Neural crest cell (in vitro differentiated cells): ENCODE measurements at regions not wholly inside any gene's neighbourhood (a gene's known extent, or its start where the extent isn't known, plus 50 kb on each side); places are given as distances from the start of the nearest gene placed in this dataset.

Source experiments
- DNase-seq: peaks from one replicate; pipeline ENCODE4 v3.0.0; 2021; ENCODE audit warnings: low read depth, mixed read lengths, low spot score
- H3K27ac Mint-ChIP-seq: one replicate; pipeline ENCODE4 v1.8.0; 2021; ENCODE audit warnings: mild to moderate bottlenecking, mixed read lengths; ENCODE audit not compliant: unreplicated experiment
- H3K27me3 Mint-ChIP-seq: 2 replicates; pipeline ENCODE4 v1.8.0; 2021; ENCODE audit warnings: low read depth, mild to moderate bottlenecking, mixed read lengths
- H3K36me3 Mint-ChIP-seq: 2 replicates; pipeline ENCODE4 v1.8.0; 2021; ENCODE audit warnings: low read depth, mild to moderate bottlenecking, mixed read lengths
- H3K4me1 Mint-ChIP-seq: 2 replicates; pipeline ENCODE4 v1.8.0; 2021; ENCODE audit warnings: mixed read lengths
- H3K4me3 Mint-ChIP-seq: one replicate; pipeline ENCODE4 v1.8.0; 2021; ENCODE audit warnings: mild to moderate bottlenecking, mixed read lengths
- H3K9me3 Mint-ChIP-seq: 2 replicates; pipeline ENCODE4 v1.8.0; 2021; ENCODE audit warnings: mixed read lengths
- TF ChIP-seq, protein P1 (sequence below): fragments of 200-600 bp; sonication (generic); conservative IDR thresholded peaks from 2 replicates; pipeline ENCODE4 v1.5.0; 2021; ENCODE audit warnings: antibody characterized with exemption, mild to moderate bottlenecking

DNA sequence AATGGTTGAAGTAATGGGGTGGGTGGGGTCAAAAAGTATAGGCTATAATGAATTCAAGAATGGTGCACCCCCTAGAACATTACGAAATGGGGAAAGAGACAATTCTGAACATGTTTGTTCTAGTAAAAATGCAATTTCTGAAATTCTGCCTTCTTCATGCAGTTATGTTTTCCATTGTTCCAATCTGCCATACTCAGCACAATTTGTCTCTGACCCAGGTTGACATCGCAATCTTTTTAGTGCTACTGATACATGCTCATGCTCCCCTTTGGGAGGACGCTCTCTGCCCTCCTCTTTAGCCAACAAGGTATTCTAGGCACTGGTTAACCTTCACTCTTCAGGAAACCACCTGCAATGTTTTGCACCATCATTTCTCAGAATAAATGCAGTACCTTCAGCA is 1303.9 kb upstream of the PIK3C3 start:
- Mint-ChIP-seq H3K9me3 (no peaks in the 10 kb centered on the region), H3K27me3 (no peaks in the 10 kb centered on the region), H3K36me3 (no peaks in the 10 kb centered on the region), H3K4me1 (no peaks in the 10 kb centered on the region), H3K4me3 (no peak overlapping the region), H3K27ac (no peak overlapping the region)
- no peak for DNase-seq
- TF ChIP-seq, protein P1, sequence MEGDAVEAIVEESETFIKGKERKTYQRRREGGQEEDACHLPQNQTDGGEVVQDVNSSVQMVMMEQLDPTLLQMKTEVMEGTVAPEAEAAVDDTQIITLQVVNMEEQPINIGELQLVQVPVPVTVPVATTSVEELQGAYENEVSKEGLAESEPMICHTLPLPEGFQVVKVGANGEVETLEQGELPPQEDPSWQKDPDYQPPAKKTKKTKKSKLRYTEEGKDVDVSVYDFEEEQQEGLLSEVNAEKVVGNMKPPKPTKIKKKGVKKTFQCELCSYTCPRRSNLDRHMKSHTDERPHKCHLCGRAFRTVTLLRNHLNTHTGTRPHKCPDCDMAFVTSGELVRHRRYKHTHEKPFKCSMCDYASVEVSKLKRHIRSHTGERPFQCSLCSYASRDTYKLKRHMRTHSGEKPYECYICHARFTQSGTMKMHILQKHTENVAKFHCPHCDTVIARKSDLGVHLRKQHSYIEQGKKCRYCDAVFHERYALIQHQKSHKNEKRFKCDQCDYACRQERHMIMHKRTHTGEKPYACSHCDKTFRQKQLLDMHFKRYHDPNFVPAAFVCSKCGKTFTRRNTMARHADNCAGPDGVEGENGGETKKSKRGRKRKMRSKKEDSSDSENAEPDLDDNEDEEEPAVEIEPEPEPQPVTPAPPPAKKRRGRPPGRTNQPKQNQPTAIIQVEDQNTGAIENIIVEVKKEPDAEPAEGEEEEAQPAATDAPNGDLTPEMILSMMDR = no peak

DNA sequence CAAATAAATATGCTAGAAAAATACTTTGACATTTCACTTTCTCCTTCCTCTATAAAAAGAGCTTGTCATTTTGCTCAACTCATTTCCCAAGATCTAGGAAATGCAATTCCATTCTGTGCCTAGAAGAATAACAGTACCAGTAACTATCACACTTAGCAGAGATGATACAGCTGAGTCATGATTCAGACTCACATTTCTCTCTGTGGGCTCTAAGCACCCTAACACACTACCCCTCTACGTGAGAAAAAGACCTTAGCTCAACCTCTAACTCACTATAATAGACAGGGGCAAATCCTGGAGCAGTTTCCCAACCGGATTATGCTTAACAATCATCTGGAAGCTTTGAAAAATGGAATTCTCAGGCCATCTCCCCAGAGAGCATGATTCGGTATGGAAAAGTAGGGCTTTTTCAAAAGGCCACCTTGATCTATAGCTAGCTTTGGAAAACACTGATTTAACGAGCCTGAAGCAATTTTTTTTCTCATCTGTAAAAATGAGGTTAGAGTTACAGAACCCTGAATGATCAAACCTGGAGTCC is 1312.3 kb upstream of the PIK3C3 start:
- TF ChIP-seq, protein P1 = no peak
- Mint-ChIP-seq H3K27ac (no peak overlapping the region), H3K4me1 (no peaks in the 10 kb centered on the region), H3K4me3 (no peak overlapping the region), H3K36me3 (no peaks in the 10 kb centered on the region), H3K27me3 (no peaks in the 10 kb centered on the region), H3K9me3 (no peaks in the 10 kb centered on the region)
- no peak for DNase-seq

GRCh38 chr18:40631319-40631718 is 1323.7 kb upstream of the PIK3C3 start:
- H3K4me3 Mint-ChIP-seq = no peak overlapping the region
- DNase-seq = no peak
- H3K36me3 Mint-ChIP-seq = no peaks in the 10 kb centered on the region
- TF ChIP-seq, protein P1 = no peak
- H3K27me3 Mint-ChIP-seq = no peaks in the 10 kb centered on the region
- no peaks in the 10 kb centered on the region for H3K4me1 Mint-ChIP-seq
- peaks cover 5% of the 10 kb centered on the region for H3K9me3 Mint-ChIP-seq
- peak overlapping the region; percentile 36 for H3K27ac Mint-ChIP-seq

DNA sequence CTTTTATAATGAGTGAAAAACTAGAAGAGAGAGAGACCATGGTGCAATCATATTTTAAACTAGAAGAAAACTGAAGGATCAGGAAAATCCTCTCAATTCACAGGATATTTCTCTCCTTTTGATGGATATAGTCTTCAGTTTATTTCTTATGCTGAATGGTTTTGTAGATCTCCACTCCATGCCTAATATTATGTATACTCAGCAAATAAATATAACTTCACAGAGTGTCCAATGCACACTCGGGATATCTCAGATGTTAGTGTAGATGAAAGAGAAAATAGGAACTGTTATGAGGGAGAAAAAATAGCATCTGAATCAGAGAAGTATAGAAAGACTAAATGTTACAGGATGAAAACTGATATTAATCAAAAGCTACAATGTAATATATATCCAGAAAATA is 1324.5 kb upstream of the PIK3C3 start:
- TF ChIP-seq, protein P1 = no peak
- H3K27me3 Mint-ChIP-seq = no peaks in the 10 kb centered on the region
- no peaks in the 10 kb centered on the region for H3K4me1 Mint-ChIP-seq
- no peak for DNase-seq
- no peaks in the 10 kb centered on the region for H3K36me3 Mint-ChIP-seq
- no peak overlapping the region for H3K27ac Mint-ChIP-seq
- H3K9me3 Mint-ChIP-seq = peaks cover 5% of the 10 kb centered on the region
- no peak overlapping the region for H3K4me3 Mint-ChIP-seq

- H3K4me1 Mint-ChIP-seq = no peaks in the 10 kb centered on the region
- H3K36me3 Mint-ChIP-seq = no peaks in the 10 kb centered on the region
- H3K4me3 Mint-ChIP-seq = no peak overlapping the region
- no peak overlapping the region for H3K27ac Mint-ChIP-seq
- no peak for DNase-seq
- H3K27me3 Mint-ChIP-seq = no peaks in the 10 kb centered on the region
- no peaks in the 10 kb centered on the region for H3K9me3 Mint-ChIP-seq
- TF ChIP-seq, protein P1 = no peak
Observed at GRCh38 chr18:40624959-40625358, 1330.1 kb upstream of the PIK3C3 start.

DNA sequence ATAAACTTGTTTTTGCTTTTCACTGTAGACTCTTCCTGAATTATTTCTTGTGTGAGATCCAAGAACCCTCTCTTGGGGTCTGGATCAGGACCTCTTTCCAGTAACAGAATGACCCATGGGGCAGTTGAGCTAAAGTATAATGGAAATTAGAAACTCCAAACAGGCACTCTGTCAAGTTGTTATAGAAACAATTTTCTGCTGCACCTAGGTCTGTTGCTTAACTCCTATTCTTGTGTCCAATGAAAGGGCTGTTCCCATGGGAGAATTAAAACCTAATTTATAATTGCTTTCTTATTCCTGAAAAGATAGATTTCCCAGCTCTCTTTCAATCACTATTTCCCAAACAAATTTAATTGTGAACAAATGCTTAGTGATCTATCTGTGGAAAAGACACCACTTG is 1341.3 kb upstream of the PIK3C3 start:
- no peaks in the 10 kb centered on the region for H3K36me3 Mint-ChIP-seq
- TF ChIP-seq, protein P1 = no peak
- no peaks in the 10 kb centered on the region for H3K4me1 Mint-ChIP-seq
- H3K9me3 Mint-ChIP-seq = no peaks in the 10 kb centered on the region
- no peaks in the 10 kb centered on the region for H3K27me3 Mint-ChIP-seq
- no peak for DNase-seq
- no peak overlapping the region for H3K27ac Mint-ChIP-seq
- H3K4me3 Mint-ChIP-seq = no peak overlapping the region
